NCI-H2107 (cell line): ENCODE measurements at regions not wholly inside any gene's neighbourhood (a gene's known extent, or its start where the extent isn't known, plus 50 kb on each side); places are given as distances from the start of the nearest gene placed in this dataset.

ENCODE experiments used
- DNase-seq: peaks from one replicate; lab custom pipeline; 2025; lab: John Stamatoyannopoulos, UW

- no peak for DNase-seq
These were observed 553.3 kb downstream of the MDFIC start for GRCh38 chr7:115475206-115475605.

GRCh38 chr7:115474137-115474536, 552.2 kb downstream of the MDFIC start:
- DNase-seq = no peak

GRCh38 chr7:115471891-115472290, 550.0 kb downstream of the MDFIC start:
- no peak for DNase-seq

GRCh38 chr7:115462301-115463015, 540.6 kb downstream of the MDFIC start:
- no peak for DNase-seq

- no peak for DNase-seq
These were observed 527.8 kb downstream of the MDFIC start for GRCh38 chr7:115449689-115450088.

- DNase-seq = no peak
These were observed 525.6 kb downstream of the MDFIC start for GRCh38 chr7:115447495-115447894.

GRCh38 chr7:115441033-115441432, 519.1 kb downstream of the MDFIC start:
- no peak for DNase-seq

GRCh38 chr7:115435178-115435577, 513.3 kb downstream of the MDFIC start:
- DNase-seq = no peak

- DNase-seq = no peak
These were observed 508.0 kb downstream of the MDFIC start for GRCh38 chr7:115429918-115430317.

- DNase-seq = no peak
These were observed 495.8 kb downstream of the MDFIC start for GRCh38 chr7:115417662-115418061.

GRCh38 chr7:115410972-115411686, 489.2 kb downstream of the MDFIC start:
- no peak for DNase-seq

GRCh38 chr7:115410434-115410820, 488.5 kb downstream of the MDFIC start:
- no peak for DNase-seq

GRCh38 chr7:115409682-115410433, 488.0 kb downstream of the MDFIC start:
- DNase-seq = no peak

GRCh38 chr7:115406219-115406618, 484.3 kb downstream of the MDFIC start:
- no peak for DNase-seq

GRCh38 chr7:115387137-115387536, 465.2 kb downstream of the MDFIC start:
- no peak for DNase-seq

GRCh38 chr7:115379321-115379720, 457.4 kb downstream of the MDFIC start:
- DNase-seq = no peak

- DNase-seq = no peak
These were observed 447.1 kb downstream of the MDFIC start for GRCh38 chr7:115368998-115369397.

GRCh38 chr7:115363916-115364315, 442.0 kb downstream of the MDFIC start:
- DNase-seq = no peak

- DNase-seq = no peak
These were observed 438.1 kb downstream of the MDFIC start for GRCh38 chr7:115359955-115360354.

GRCh38 chr7:115359119-115359518, 437.2 kb downstream of the MDFIC start:
- DNase-seq = no peak

- DNase-seq = no peak
These were observed 435.8 kb downstream of the MDFIC start for GRCh38 chr7:115357703-115357999.

GRCh38 chr7:115356999-115357702, 435.3 kb downstream of the MDFIC start:
- no peak for DNase-seq
